ENCODE measurements at regions not wholly inside any gene's neighbourhood (a gene's known extent, or its start where the extent isn't known, plus 50 kb on each side); places are given as distances from the start of the nearest gene placed in this dataset.

- TF ChIP-seq, protein P1, sequence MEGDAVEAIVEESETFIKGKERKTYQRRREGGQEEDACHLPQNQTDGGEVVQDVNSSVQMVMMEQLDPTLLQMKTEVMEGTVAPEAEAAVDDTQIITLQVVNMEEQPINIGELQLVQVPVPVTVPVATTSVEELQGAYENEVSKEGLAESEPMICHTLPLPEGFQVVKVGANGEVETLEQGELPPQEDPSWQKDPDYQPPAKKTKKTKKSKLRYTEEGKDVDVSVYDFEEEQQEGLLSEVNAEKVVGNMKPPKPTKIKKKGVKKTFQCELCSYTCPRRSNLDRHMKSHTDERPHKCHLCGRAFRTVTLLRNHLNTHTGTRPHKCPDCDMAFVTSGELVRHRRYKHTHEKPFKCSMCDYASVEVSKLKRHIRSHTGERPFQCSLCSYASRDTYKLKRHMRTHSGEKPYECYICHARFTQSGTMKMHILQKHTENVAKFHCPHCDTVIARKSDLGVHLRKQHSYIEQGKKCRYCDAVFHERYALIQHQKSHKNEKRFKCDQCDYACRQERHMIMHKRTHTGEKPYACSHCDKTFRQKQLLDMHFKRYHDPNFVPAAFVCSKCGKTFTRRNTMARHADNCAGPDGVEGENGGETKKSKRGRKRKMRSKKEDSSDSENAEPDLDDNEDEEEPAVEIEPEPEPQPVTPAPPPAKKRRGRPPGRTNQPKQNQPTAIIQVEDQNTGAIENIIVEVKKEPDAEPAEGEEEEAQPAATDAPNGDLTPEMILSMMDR (IDR thresholded peaks at IDR 0.05; ENCODE audit: insufficient read depth, low read length, poor library complexity, severe bottlenecking) = no peak
- no peak for TF ChIP-seq EZH2phosphoT487 (conservative IDR thresholded peaks at IDR 0.05; ENCODE audit: low read length)
Measured at GRCh38 chr2:144027593-144027992, 492.3 kb downstream of the ZEB2 start.

Measured in SU-DHL-6 (cell line).